ENCODE measurements at regions not wholly inside any gene's neighbourhood (a gene's known extent, or its start where the extent isn't known, plus 50 kb on each side); places are given as distances from the start of the nearest gene placed in this dataset.

- DNase-seq = no peak
Observed at GRCh38 chrX:130974323-130974722, 71.3 kb upstream of the ENOX2 start.

- peak; percentile 11 to 16 for DNase-seq
Observed at GRCh38 chrX:130975947-130976346, 72.9 kb upstream of the ENOX2 start.

DNA sequence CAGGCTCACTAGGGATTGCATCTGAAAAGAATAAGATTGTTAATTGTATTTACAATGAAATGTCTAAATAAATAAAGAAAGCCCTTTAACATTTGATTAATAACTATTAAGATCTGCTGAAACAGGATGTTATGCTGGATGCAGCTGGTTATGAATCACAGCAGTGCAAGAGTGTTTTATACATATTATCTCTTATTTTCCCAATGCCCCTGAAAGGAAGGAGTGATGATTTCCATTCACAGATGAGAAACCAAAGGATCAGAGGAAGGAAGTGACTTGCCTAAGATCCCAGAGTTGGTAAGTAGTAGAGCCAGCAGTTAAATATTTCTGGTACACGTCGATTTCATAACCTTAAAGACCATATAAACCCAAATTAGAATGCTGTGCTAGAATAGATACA, 76.3 kb upstream of the ARHGAP36 start:
- DNase-seq = no peak

DNA sequence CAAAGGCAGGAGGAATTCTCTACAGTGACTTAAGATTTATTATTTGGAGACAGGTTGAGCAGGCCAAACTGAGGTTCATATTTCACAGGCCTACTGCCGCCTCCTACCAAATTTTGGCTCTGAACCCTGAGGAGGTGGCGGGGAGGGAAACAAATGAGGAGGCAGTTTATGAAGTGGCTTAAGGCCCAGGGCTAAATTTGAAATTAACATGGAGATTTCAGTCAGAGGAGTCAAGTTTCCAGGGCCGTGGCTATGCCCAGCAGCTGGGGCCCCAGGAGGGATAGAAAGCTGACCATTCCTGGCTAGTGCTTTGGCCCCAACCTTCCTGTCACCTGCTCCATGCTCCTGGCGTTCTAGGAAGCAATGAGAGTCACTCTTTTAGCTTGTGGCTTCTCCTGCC, 73.4 kb upstream of the ARHGAP36 start:
- DNase-seq = no peak

DNA sequence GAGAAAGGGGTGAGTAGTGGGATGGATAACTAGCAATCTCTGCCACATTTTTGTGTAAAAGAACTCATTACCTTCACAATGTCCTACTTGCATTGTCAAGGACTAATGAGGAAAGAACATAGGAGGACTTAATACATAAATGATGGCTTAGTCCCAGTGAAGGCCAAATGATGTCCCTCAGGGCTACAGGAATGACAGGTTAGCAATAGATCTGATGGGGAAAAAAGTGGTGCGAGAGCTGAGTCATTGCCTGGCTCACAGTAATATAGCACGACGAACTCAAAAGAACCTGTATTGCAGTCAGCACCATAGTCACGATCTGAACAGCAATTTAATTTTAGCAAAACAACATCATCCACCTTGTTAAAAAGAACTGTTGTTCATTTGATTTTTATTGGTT, 70.9 kb upstream of the ARHGAP36 start:
- DNase-seq = no peak

- no peak for DNase-seq
Observed at GRCh38 chrX:130990723-130991122, 67.4 kb upstream of the ARHGAP36 start.

GRCh38 chrX:130994671-130995070, 63.5 kb upstream of the ARHGAP36 start:
- DNase-seq = peak; percentile 0 to 2

GRCh38 chrX:130995439-130995838, 62.7 kb upstream of the ARHGAP36 start:
- DNase-seq = no peak

- no peak for DNase-seq
Observed at GRCh38 chrX:130997314-130997713, 60.8 kb upstream of the ARHGAP36 start.

DNA sequence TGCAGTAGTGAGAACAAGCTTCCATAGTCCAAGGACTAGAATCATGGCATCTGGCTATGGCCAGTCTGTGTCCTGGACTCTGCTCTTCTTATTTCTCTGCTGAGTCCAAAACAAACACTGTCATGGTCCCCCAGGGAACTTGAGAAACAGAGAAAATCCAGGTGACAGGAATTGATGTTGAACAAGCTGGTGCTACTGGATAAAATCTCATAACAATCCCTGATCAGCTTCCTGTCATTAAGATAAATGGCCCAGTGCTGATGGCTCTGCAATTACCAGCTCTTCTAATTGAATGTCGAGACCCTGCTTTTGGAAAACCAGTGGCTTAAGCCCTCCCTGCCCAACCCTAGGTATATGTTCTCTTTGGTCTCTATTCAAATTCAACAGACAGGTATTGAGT, 58.8 kb upstream of the ARHGAP36 start:
- no peak for DNase-seq

Measured in inflammatory macrophage (primary cell).